ENCODE measurements at regions not wholly inside any gene's neighbourhood (a gene's known extent, or its start where the extent isn't known, plus 50 kb on each side); places are given as distances from the start of the nearest gene placed in this dataset.

DNA sequence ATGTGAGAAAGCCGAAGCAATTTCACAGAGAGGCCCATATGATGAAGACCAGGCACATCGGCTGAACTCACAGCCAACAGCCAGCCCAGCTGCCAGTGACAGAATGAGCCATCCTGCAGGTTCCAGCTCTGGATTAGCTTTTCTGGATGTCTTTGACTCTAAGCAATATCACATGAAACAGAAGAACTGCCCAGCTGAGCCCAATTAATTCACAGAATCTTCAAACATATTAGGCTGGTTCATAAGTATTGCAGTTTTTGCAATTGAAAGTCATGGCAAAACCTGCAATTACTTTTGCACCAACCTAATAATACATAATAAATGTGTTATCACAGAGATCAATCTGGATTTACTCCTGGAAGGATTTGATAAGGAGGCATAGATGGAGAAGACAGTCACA is 299.9 kb downstream of the RAB28 start:
- Histone ChIP-seq H3K27me3 (replicated peaks in 1 of 4; ENCODE audit: control insufficient read depth in 3 of 4, extremely low read depth in 1 of 4, insufficient read depth in 3 of 4, low read length in 3 of 4) (no peaks in the 10 kb centered on the region), H3K79me1 (ENCODE audit: low read depth, low read length) (no peaks in the 10 kb centered on the region), H3K79me2 (ENCODE audit: control insufficient read depth in 1 of 2, insufficient read depth in 2 of 2, low read length in 2 of 2) (no peaks in the 10 kb centered on the region), H3K4ac (replicated peaks; ENCODE audit: insufficient read length, low read depth, low read length) (no peak overlapping the region), H3K23me2 (ENCODE audit: low read depth, low read length) (no peaks in the 10 kb centered on the region), H3K23ac (ENCODE audit: insufficient read length) (no peak overlapping the region), H4K20me1 (replicated peaks in 1 of 2; ENCODE audit: control insufficient read depth in 1 of 2, insufficient read depth in 2 of 2, low read length in 2 of 2) (no peaks in the 10 kb centered on the region), H3K56ac (replicated peaks; ENCODE audit: insufficient read length, low read depth, low read length) (no peak overlapping the region), H4K8ac (ENCODE audit: extremely low read depth, insufficient read depth, low read length) (no peak overlapping the region), H3K4me1 (replicated peaks in 1 of 4; ENCODE audit: control insufficient read depth in 3 of 4, insufficient read depth in 4 of 4, low read length in 3 of 4) (no peaks in the 10 kb centered on the region), H3K4me3 (ENCODE audit: extremely low read depth in 1 of 4, insufficient read depth in 2 of 4, low read depth in 3 of 4, low read length in 4 of 4) (no peak overlapping the region), H3K27ac (ENCODE audit: low read depth, low read length) (no peak overlapping the region), H3K9me3 (ENCODE audit: insufficient read depth in 2 of 2, low read depth in 1 of 2, low read length in 1 of 2) (no peaks in the 10 kb centered on the region), H4K91ac (replicated peaks; ENCODE audit: insufficient read length, low read length) (no peak overlapping the region), H3K14ac (ENCODE audit: insufficient read length) (no peak overlapping the region), H3K18ac (ENCODE audit: extremely low read depth, low read length) (no peak overlapping the region), H2AFZ (ENCODE audit: low read length) (no peak overlapping the region), H2BK12ac (ENCODE audit: low read depth, low read length) (no peak overlapping the region), H3K4me2 (ENCODE audit: insufficient read depth in 1 of 2, low read depth in 2 of 2, low read length in 2 of 2) (no peak overlapping the region), H2AK5ac (ENCODE audit: low read depth, low read length) (no peak overlapping the region), H3K36me3 (ENCODE audit: control insufficient read depth in 2 of 4, insufficient read depth in 4 of 4, low read length in 3 of 4) (no peaks in the 10 kb centered on the region), H3K9ac (replicated peaks in 1 of 4; ENCODE audit: extremely low read depth in 1 of 4, low read depth in 3 of 4, low read length in 3 of 4) (no peak overlapping the region), H2BK20ac (ENCODE audit: low read length) (no peak overlapping the region), H2BK5ac (ENCODE audit: low read depth, low read length) (no peak overlapping the region), H2BK120ac (replicated peaks; ENCODE audit: low read depth, low read length) (no peak overlapping the region), H4K5ac (ENCODE audit: insufficient read length, low read depth, low read length) (no peak overlapping the region), H2BK15ac (ENCODE audit: low read length) (no peak overlapping the region)
- WGBS, 2 experiments (ENCODE audit: extremely low coverage in 1 of 2, insufficient coverage in 1 of 2, insufficient read length in 1 of 2, insufficient replicate concordance in 2 of 2, low coverage in 1 of 2, low lambda C conversion rate in 2 of 2, missing lambda C conversion rate in 1 of 2), result 92% methylated on average over 2 of the region's 2 CpGs; no CpG with 5 or more reads in 1 of the 2 experiments
- FAIRE-seq (no peak), DNase-seq (ENCODE audit: low read depth in 1 of 2, low spot score in 2 of 2) (no peak)
- ChIA-PET CTCF (ENCODE audit: partially characterized antibody) (no interaction called here), POLR2A (ENCODE audit: partially characterized antibody) (no interaction called here)
- TF ChIP-seq GABPA (IDR thresholded peaks at IDR 0.05; ENCODE audit: borderline replicate concordance, insufficient read depth, low read length) (no peak), TEAD4 (IDR thresholded peaks at IDR 0.05; ENCODE audit: low read depth, low read length) (no peak), FOSL1 (IDR thresholded peaks at IDR 0.05; ENCODE audit: insufficient read depth, low read depth, low read length) (no peak), EP300 (IDR thresholded peaks at IDR 0.05; ENCODE audit: borderline replicate concordance in 1 of 2, low read depth in 2 of 2, low read length in 2 of 2) (no peak), SIRT6 (IDR thresholded peaks at IDR 0.05; ENCODE audit: low read length) (no peak), CHD1 (IDR thresholded peaks at IDR 0.05; ENCODE audit: low read depth, low read length) (no peak)
